GM23248 (cell line): ENCODE measurements at regions not wholly inside any gene's neighbourhood (a gene's known extent, or its start where the extent isn't known, plus 50 kb on each side); places are given as distances from the start of the nearest gene placed in this dataset.

Source experiments
- DNase-seq: peaks from one replicate; pipeline ENCODE4 v3.0.0-alpha.2; 2015
- H2AFZ ChIP-seq: fragments of 200-600 bp; sonication (generic); 2 replicates; pipeline ENCODE4 v1.6.1; 2016; ENCODE audit warnings: antibody characterized with exemption
- H3F3A ChIP-seq: fragments of 200-600 bp; sonication (generic); 2 replicates; pipeline ENCODE4 v1.6.1; 2016; ENCODE audit warnings: mild to moderate bottlenecking, antibody characterized with exemption, mixed run types; ENCODE audit not compliant: insufficient read depth
- H3K27ac ChIP-seq: fragments of 200-600 bp; sonication (generic); 2 replicates; pipeline ENCODE4 v1.5.1; 2016; ENCODE audit warnings: mild to moderate bottlenecking
- H3K27me3 ChIP-seq: fragments of 200-600 bp; sonication (generic); replicated peaks from 2 replicates; pipeline ENCODE4 v1.6.1; 2016; ENCODE audit warnings: mild to moderate bottlenecking; ENCODE audit not compliant: insufficient read depth
- H3K36me3 ChIP-seq: fragments of 200-600 bp; sonication (generic); 2 replicates; pipeline ENCODE4 v1.6.1; 2016; ENCODE audit warnings: low read depth, mild to moderate bottlenecking
- H3K4me1 ChIP-seq: fragments of 200-600 bp; sonication (generic); 2 replicates; pipeline ENCODE4 v1.6.1; 2016; ENCODE audit warnings: mild to moderate bottlenecking; ENCODE audit not compliant: insufficient read depth
- H3K4me2 ChIP-seq: fragments of 200-600 bp; sonication (generic); one replicate; pipeline ENCODE4 v1.6.1; 2016; ENCODE audit warnings: mild to moderate bottlenecking; ENCODE audit not compliant: unreplicated experiment
- H3K4me3 ChIP-seq: fragments of 200-600 bp; sonication (generic); 2 replicates; pipeline ENCODE4 v1.5.1; 2016; ENCODE audit warnings: mild to moderate bottlenecking
- H3K79me2 ChIP-seq: fragments of 200-600 bp; sonication (generic); 2 replicates; pipeline ENCODE4 v1.6.1; 2016; ENCODE audit warnings: mild to moderate bottlenecking; ENCODE audit not compliant: insufficient read depth
- H3K9ac ChIP-seq: fragments of 200-600 bp; sonication (generic); 2 replicates; pipeline ENCODE4 v1.6.1; 2016; ENCODE audit warnings: mild to moderate bottlenecking
- H3K9me2 ChIP-seq: fragments of 200-600 bp; sonication (generic); 2 replicates; pipeline ENCODE4 v1.6.1; 2016; ENCODE audit warnings: mixed run types, mild to moderate bottlenecking, moderate library complexity; ENCODE audit not compliant: insufficient read depth
- H3K9me3 ChIP-seq: fragments of 200-600 bp; sonication (generic); one replicate; pipeline ENCODE4 v1.6.1; 2017; ENCODE audit warnings: low read depth
- H4K20me1 ChIP-seq: fragments of 200-600 bp; sonication (generic); 2 replicates; pipeline ENCODE4 v1.6.0; 2016; ENCODE audit not compliant: insufficient read depth
- EZH2 ChIP-seq: fragments of 200-600 bp; sonication (generic); IDR thresholded peaks from 2 replicates; pipeline ENCODE4 v1.6.1; 2018; ENCODE audit warnings: antibody characterized with exemption, mild to moderate bottlenecking; ENCODE audit not compliant: insufficient read depth, poor library complexity, severe bottlenecking
- EZH2phosphoT487 ChIP-seq: fragments of 200-600 bp; sonication (generic); IDR thresholded peaks from 2 replicates; pipeline ENCODE4 v1.6.1; 2018; ENCODE audit warnings: antibody characterized with exemption, moderate library complexity, mild to moderate bottlenecking, low read depth; ENCODE audit not compliant: insufficient read depth
- WGBS, 2 experiments: methylation state at CpG; one replicate each; pipeline ENCODE4 v1.1.6; 2015 to 2017; ENCODE audit warnings: low lambda C conversion rate in 2 of 2, low coverage in 1 of 2; ENCODE audit errors: missing lambda C conversion rate in 2 of 2; 5-methylcytosine and 5-hydroxymethylcytosine counted together
- in situ Hi-C: fragments of 300-500 bp; cut with MboI; formaldehyde crosslinking; loops from 2 replicates; pipeline ENCODE4 v1.15.0; 2020

- Histone ChIP-seq H3K9ac (no peak overlapping the region), H3K9me3 (no peaks in the 10 kb centered on the region), H3K27me3 (no peaks in the 10 kb centered on the region; the same call in 1 of the 2 replicates), H2AFZ (no peak overlapping the region), H3K27ac (no peak overlapping the region), H3K79me2 (no peaks in the 10 kb centered on the region), H3K9me2 (no peaks in the 10 kb centered on the region), H3K4me2 (no peak overlapping the region), H3F3A (no peaks in the 10 kb centered on the region), H3K4me3 (no peak overlapping the region), H3K36me3 (no peaks in the 10 kb centered on the region), H4K20me1 (no peaks in the 10 kb centered on the region), H3K4me1 (no peaks in the 10 kb centered on the region)
- WGBS, 2 experiments, result 8 to 13% methylated on average over 2 of the region's 2 CpGs
- DNase-seq, result no peak
- in situ Hi-C loops, result no loop called here
- TF ChIP-seq EZH2phosphoT487, result no peak
- TF ChIP-seq EZH2, result no peak
Observed at GRCh38 chr17:79673517-79673916, 57.2 kb upstream of the ENPP7 start.

- 19 to 22% methylated on average over 5 of the region's 5 CpGs for WGBS, 2 experiments
- in situ Hi-C loops, result no loop called here
Observed at GRCh38 chr17:79672496-79672895, 58.2 kb upstream of the ENPP7 start.

GRCh38 chr17:79671085-79671694 is 59.6 kb upstream of the ENPP7 start:
- no peak overlapping the region for H3K9ac ChIP-seq
- H2AFZ ChIP-seq, result no peak overlapping the region
- no peaks in the 10 kb centered on the region; the same call in 1 of the 2 replicates for H3K27me3 ChIP-seq
- TF ChIP-seq EZH2phosphoT487, result no peak
- no peak for TF ChIP-seq EZH2
- no peaks in the 10 kb centered on the region for H3K9me2 ChIP-seq
- no peaks in the 10 kb centered on the region for H3K9me3 ChIP-seq
- H3K79me2 ChIP-seq, result no peaks in the 10 kb centered on the region
- no peaks in the 10 kb centered on the region for H3K4me1 ChIP-seq
- H3F3A ChIP-seq, result no peaks in the 10 kb centered on the region
- H3K4me3 ChIP-seq, result no peak overlapping the region
- H4K20me1 ChIP-seq, result no peaks in the 10 kb centered on the region
- H3K27ac ChIP-seq, result no peak overlapping the region
- WGBS, 2 experiments, result 23 to 25% methylated on average over 13 of the region's 13 CpGs
- H3K4me2 ChIP-seq, result no peak overlapping the region
- in situ Hi-C loops, result no loop called here
- H3K36me3 ChIP-seq, result no peaks in the 10 kb centered on the region
- DNase-seq, result no peak

More at GRCh38 chr17:79672496-79672895, 58.2 kb upstream of the ENPP7 start:
- TF ChIP-seq EZH2 (no peak), EZH2phosphoT487 (no peak)
- H3K27me3 ChIP-seq, result no peaks in the 10 kb centered on the region; the same call in 1 of the 2 replicates
- no peaks in the 10 kb centered on the region for H3K36me3 ChIP-seq
- H4K20me1 ChIP-seq, result no peaks in the 10 kb centered on the region
- H3K4me2 ChIP-seq, result no peak overlapping the region
- H3K9me2 ChIP-seq, result no peaks in the 10 kb centered on the region
- no peaks in the 10 kb centered on the region for H3K4me1 ChIP-seq
- no peaks in the 10 kb centered on the region for H3K9me3 ChIP-seq
- H3K9ac ChIP-seq, result no peak overlapping the region
- H3K27ac ChIP-seq, result no peak overlapping the region
- H3K4me3 ChIP-seq, result no peak overlapping the region
- H2AFZ ChIP-seq, result no peak overlapping the region
- H3K79me2 ChIP-seq, result no peaks in the 10 kb centered on the region
- H3F3A ChIP-seq, result no peaks in the 10 kb centered on the region
- no peak for DNase-seq

GRCh38 chr17:79670537-79671084 is 59.8 kb upstream of the RBFOX3 start:
- whole genome bisulfite sequencing, 2 experiments, result 2 to 4% methylated on average over 15 of the region's 15 CpGs
- Histone ChIP-seq H3K36me3 (no peaks in the 10 kb centered on the region), H2AFZ (no peak overlapping the region), H3K27me3 (no peaks in the 10 kb centered on the region; the same call in 1 of the 2 replicates), H3K27ac (no peak overlapping the region), H3K9ac (no peak overlapping the region), H3K4me1 (no peaks in the 10 kb centered on the region), H3F3A (no peaks in the 10 kb centered on the region), H3K4me2 (no peak overlapping the region), H3K9me2 (no peaks in the 10 kb centered on the region), H3K4me3 (no peak overlapping the region), H4K20me1 (no peaks in the 10 kb centered on the region), H3K79me2 (no peaks in the 10 kb centered on the region), H3K9me3 (no peaks in the 10 kb centered on the region)
- TF ChIP-seq EZH2 (no peak), EZH2phosphoT487 (no peak)
- in situ Hi-C loops, result no loop called here
- DNase-seq, result peak; percentile 8
